Activated CD4-positive, alpha-beta T cell treated with anti-CD3 and anti-CD28 coated beads, Interleukin-10, Interleukin-2, amounts not matched to agents 100 ng/mL and 50 ng/mL, durations not matched to agents 16 hours and 8 hours (primary cell): ENCODE measurements at regions not wholly inside any gene's neighbourhood (a gene's known extent, or its start where the extent isn't known, plus 50 kb on each side); places are given as distances from the start of the nearest gene placed in this dataset.
A peak's percentile ranks its signal among the peaks of the same experiment; 100 is the strongest.
"Not testable (repeated sequence)": the region's sequence is repeated elsewhere in the genome, so short reads cannot be mapped to it uniquely, and the experiment has no call there.

ENCODE experiments used
- DNase-seq: peaks from one replicate; pipeline ENCODE4 v3.0.0-alpha.2; 2020

GRCh38 chr4:111992351-111993168 lies 152.7 kb upstream of the FAM241A start:
- DNase-seq: no peak

- DNase-seq: no peak
Observed at GRCh38 chr4:111994392-111994791, 150.9 kb upstream of the FAM241A start.

DNA sequence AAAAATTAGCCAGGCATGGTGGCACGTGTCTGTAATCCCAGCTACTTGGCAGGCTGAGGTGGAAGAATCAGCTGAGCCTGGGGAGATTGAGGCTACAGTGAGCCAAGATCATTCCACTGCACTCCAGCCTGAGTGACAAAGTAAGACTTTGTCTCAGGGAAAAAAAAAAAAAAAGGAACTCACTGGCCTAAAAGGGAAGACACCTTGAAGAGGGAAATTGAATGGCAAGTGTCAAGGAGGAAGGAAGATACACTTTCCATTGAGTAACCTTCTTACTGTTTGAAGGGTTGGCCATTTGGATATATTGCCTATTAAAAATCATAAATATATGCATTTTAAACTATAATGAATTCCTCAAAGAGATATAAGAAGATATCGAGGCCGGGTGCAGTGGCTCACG lies 147.5 kb upstream of the FAM241A start:
- DNase-seq: no peak

- no peak for DNase-seq
Observed at GRCh38 chr4:111999801-112000200, 145.5 kb upstream of the FAM241A start.

- DNase-seq: no peak
Observed at GRCh38 chr4:112001041-112001440, 144.2 kb upstream of the FAM241A start.

DNA sequence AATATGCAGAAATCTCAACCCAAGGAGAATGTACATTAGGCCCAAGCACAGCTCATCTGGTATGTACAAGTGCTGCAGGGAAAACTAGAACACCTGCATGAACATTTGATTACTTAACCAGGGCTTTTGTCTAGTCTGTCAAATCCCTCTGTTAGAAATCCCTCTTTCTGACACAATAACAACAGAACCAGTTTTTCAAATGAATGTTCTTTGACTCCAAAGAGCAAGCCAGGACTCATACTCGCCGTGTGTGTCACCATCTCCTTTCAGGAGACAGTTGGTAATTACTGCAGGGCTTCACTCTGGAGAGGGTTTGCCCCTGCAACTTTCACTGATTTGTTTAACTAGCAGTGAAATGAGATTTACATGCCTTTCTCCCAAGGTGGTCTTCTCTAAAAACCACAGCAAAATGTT lies 143.0 kb upstream of the FAM241A start:
- no peak for DNase-seq

GRCh38 chr4:112003231-112003907 lies 141.9 kb upstream of the FAM241A start:
- DNase-seq: no peak

DNA sequence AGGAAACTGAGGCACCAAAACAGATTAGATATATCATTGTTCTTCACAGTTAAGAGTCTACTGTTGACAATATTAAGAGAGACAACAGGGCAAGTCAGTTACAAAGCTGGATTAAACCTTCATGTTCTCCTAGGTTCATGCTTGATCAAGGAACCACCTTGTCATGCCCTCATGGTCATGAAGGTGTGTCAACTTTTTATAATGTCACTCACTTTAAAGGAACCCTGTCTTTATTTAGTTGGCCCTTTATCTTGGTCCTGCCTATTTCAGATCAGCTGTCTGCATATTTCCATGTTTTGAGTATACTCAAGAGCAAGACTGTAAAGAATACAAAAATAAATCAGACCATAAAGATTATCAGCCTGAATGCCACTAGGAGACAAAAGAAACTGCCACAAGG lies 140.2 kb upstream of the FAM241A start:
- no peak for DNase-seq

DNA sequence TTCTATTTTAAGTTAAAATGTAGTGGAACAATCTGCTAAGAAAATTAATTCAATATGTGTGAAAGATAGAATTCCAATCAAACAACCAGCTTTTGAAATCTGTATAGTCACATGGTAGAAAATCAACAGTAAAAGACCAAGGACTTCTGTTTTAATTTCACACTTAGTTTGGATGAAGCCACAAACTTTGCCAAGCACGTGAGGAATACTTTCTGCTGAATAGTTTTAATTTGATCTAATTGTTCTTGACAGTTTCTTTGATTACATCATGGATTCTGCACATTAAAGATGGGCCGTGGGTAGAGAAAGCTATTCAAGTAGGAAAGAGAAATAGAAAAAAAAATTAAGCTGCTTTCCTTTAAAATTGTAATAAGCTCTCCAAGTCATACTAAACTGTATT lies 137.9 kb upstream of the FAM241A start:
- no peak for DNase-seq

DNA sequence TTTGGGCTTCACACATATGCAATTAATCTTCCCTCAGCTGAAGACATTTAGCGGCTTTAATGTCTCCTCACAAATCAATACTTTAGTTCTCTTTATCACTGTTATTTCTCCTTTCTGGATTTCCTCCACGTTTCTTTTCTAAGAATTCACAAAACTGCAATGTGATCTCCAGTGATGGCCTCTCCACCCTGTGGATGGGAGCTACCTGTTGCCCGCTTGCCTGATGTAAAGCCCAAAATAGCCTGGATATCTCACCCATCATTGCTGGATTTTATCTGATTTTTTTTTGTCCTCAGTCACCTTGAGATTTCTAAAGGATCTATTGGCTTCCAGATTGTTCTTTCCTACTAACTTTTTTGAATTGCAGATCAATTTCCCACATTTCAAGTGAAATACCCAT lies 129.3 kb upstream of the FAM241A start:
- DNase-seq: no peak

- no peak for DNase-seq
Observed at GRCh38 chr4:112023402-112023950, 121.8 kb upstream of the FAM241A start.

GRCh38 chr4:112026058-112026457 lies 119.2 kb upstream of the FAM241A start:
- DNase-seq: no peak

DNA sequence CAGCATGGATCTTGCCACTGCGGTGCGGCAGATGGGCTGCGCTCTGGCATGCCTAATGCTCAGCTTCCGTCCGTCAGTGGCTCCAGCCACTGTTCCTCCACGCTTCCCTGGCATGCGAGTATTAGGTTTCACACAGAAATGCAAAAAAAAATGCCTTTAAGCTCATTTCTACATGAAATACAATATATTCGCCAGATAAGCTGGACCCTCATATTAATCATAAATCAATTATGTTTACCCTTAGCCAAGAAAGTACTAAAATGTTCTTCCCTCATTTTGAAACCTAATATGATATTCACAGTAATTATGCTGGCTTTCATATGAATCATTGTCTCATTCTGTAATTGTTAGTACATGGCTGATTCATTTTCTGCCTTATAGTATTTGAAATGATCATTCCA lies 115.5 kb upstream of the FAM241A start:
- no peak for DNase-seq

DNA sequence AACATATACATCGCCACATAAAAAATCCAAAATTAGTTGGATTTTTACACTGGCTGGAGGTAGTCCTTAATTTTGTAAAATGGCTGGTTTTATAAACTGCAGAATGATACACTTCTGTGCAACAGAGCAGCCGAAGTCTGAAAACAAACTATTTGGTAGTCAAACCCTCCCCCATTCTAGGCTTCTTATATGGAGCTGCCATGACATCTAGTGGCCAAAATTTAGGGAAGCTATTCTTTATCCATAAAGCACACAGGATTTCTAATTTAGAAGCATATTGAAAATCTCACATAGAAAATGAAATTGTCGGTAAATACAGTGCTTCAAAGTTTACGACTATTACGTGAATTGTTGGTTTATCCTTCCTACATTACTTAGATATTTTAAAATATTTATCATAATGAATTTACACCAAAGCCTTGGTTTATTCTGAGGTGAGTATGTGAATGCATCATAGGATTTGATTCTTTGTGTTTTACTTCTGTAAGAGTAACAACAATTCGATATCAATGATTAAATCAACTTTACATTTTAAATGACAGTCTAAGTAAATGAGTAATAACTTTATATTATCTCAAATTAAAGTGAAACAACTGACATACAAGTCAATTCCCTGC lies 113.4 kb upstream of the FAM241A start:
- DNase-seq: peak; percentile 26

DNA sequence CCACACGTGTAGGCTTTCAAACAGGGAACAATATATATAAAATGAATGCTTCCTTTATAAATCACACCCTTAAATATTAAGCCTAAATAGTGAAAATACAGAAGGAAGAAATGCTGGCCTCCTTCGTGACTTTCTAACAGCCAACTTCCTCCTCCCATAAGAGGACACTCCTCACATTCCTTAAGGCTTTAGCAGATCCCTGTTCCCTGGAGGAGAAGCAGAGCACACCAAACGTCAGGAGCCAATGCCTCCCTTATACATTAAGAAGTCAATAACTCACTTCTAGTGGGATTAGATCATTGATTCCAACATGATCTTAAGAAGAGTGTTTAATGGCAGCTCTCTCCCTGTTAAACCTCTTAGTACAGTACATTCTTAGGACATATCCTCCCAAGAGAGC lies 108.4 kb upstream of the FAM241A start:
- no peak for DNase-seq

- DNase-seq: no peak
Observed at GRCh38 chr4:112038861-112039260, 106.4 kb upstream of the FAM241A start.

DNA sequence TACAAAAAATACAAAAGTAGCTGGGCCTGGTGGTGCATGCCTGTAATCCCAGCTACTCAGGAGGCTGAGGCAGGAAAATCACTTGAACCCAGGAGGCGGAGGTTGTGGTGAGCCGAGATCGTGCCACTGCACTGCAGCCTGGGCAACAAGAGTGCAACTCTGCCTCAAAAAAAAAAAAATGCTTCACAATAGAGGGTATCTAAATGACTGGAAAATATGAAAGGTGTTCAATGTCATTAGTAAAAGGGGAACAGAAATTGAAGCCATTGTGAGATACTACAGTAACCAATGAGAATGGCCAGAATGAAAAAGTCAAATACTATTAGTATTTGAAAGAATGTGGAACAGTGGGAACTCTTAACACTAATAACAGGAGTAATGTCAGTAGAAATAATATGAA lies 96.1 kb upstream of the FAM241A start:
- not testable (repeated sequence) for DNase-seq

- DNase-seq: no peak
Observed at GRCh38 chr4:112053825-112054350, 91.4 kb upstream of the FAM241A start.

GRCh38 chr4:112055100-112055499 lies 90.2 kb upstream of the FAM241A start:
- no peak for DNase-seq

GRCh38 chr4:112057470-112057869 lies 87.8 kb upstream of the FAM241A start:
- no peak for DNase-seq

DNA sequence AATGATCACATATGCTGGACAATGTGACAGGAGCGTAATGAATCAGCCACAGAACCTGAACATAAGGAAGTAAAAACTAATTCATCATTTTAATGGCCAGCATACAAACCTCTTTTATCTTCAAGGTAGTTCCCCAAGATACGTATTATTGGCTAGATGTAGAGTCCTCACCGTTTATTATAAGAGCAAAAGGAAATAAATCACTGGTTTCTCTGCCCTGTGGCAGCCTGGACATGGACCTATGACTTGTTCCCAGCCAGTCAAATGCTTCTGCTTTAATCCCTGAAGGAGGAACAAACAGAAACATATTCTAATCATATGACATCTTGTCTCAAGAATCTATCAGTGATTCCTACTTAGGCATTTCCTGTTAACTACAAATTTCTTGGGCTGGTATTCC lies 86.8 kb upstream of the FAM241A start:
- DNase-seq: no peak

DNA sequence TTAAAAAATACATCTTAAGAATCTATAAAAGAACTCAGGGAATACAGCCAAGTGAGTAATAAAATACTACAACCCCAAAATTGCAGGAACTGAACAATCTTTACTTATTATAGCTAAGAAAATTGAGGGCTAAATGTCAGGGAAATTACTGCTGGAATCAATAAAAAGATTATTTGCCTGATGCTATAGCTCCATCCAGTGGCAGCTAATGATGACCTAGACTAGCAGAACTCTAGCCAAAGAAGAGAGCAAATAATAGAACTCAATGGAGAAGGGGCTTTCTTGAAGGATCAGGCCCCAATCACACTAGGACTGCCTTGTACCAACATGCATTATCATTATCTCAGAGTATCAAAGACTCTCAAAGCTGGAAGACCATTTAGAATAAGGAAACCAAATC lies 85.0 kb upstream of the FAM241A start:
- peak; percentile 13 for DNase-seq

DNA sequence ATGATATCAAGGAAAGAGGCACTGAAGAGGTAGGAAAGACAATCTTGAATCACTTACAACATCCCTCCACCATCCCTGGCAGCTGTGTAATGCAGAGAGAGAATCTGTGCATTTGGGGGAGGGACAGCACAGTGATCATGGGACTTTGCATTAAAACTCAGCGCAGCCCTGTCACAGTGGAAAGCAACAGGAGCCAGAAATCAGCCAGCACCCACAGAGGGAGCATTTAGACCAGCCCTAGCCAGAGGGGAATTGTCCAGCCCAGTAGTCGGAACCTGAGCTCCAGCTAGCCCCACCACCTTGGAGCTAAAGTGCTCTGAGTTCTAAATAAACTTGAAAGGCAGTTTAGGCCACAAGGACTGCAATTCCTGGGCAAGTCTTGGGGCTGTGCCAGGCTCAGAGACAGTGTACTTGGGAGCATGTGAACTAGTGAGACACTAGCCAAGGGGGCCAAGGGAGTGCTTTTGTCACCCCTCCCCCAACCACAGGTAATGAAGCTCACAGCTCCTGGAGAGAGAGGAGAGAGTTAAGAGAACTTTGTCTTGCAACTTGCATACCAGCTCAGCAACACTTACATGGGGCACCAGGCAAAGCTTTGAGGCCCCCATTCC lies 83.9 kb upstream of the FAM241A start:
- no peak for DNase-seq
